ENCODE measurements at regions not wholly inside any gene's neighbourhood (a gene's known extent, or its start where the extent isn't known, plus 50 kb on each side); places are given as distances from the start of the nearest gene placed in this dataset.

DNA sequence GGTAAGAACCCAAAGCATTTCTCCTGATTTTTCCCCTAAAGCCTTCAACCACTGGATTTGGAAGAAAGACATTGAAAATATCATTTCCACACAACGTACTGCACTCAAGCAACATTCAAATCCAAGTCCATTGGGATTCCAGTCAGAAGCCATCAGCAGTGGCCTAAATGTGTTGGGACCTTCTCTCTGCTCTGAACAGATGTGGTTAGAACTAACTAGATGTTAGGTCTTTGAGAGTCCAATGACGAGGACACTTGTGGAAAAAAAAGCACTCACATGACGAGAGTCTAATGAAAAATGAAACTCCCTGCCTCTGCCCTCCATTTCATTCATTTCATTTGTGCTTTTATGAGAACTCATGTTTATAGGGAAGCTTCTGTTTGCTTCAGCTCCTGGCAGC lies 382.3 kb downstream of the SIPA1L2 start:
- Histone ChIP-seq H3K36me3 (ENCODE audit: control insufficient read depth, insufficient read depth, low read length) (no peaks in the 10 kb centered on the region), H3K4me3 (replicated peaks; ENCODE audit: low read depth, low read length) (no peak overlapping the region), H3K27me3 (replicated peaks; ENCODE audit: control insufficient read depth, insufficient read depth, low read length) (no peaks in the 10 kb centered on the region)
- no peak for DNase-seq (ENCODE audit: extremely low read depth, insufficient read length)
- TF ChIP-seq, protein P1, sequence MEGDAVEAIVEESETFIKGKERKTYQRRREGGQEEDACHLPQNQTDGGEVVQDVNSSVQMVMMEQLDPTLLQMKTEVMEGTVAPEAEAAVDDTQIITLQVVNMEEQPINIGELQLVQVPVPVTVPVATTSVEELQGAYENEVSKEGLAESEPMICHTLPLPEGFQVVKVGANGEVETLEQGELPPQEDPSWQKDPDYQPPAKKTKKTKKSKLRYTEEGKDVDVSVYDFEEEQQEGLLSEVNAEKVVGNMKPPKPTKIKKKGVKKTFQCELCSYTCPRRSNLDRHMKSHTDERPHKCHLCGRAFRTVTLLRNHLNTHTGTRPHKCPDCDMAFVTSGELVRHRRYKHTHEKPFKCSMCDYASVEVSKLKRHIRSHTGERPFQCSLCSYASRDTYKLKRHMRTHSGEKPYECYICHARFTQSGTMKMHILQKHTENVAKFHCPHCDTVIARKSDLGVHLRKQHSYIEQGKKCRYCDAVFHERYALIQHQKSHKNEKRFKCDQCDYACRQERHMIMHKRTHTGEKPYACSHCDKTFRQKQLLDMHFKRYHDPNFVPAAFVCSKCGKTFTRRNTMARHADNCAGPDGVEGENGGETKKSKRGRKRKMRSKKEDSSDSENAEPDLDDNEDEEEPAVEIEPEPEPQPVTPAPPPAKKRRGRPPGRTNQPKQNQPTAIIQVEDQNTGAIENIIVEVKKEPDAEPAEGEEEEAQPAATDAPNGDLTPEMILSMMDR (IDR thresholded peaks at IDR 0.05; ENCODE audit: insufficient read depth, low read length, poor library complexity, severe bottlenecking), result no peak

- TF ChIP-seq, protein P1 (IDR thresholded peaks at IDR 0.05; ENCODE audit: insufficient read depth, low read length, poor library complexity, severe bottlenecking), result no peak
These were observed 385.5 kb downstream of the SIPA1L2 start for GRCh38 chr1:232244426-232244825.

DNA sequence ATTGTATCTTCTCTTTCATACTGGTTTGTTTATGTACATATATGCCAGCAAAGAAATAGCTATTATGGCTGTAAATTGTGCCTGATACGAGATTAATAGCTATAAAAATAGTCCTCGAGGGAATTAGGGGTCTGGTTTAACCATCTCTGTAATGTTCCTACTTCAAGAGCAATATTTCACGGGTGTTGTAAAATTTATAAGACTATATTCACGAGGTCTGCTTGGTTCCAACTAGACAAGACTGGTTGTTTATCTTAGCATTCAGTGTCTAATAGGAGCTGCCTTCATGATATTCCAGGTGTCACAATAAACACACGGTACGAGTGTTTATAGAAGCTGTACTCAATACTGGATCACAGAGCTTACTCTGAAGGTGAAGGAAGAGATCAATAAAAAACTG lies 389.9 kb downstream of the SIPA1L2 start:
- H3K4me3 ChIP-seq (replicated peaks; ENCODE audit: low read depth, low read length), result no peak overlapping the region
- no peak for DNase-seq (ENCODE audit: extremely low read depth, insufficient read length)
- TF ChIP-seq, protein P1 (IDR thresholded peaks at IDR 0.05; ENCODE audit: insufficient read depth, low read length, poor library complexity, severe bottlenecking), result no peak
- no peaks in the 10 kb centered on the region for H3K36me3 ChIP-seq (ENCODE audit: control insufficient read depth, insufficient read depth, low read length)
- no peaks in the 10 kb centered on the region for H3K27me3 ChIP-seq (replicated peaks; ENCODE audit: control insufficient read depth, insufficient read depth, low read length)

More at GRCh38 chr1:232244426-232244825, 385.5 kb downstream of the SIPA1L2 start:
- Histone ChIP-seq H3K27me3 (replicated peaks; ENCODE audit: control insufficient read depth, insufficient read depth, low read length) (no peaks in the 10 kb centered on the region), H3K36me3 (ENCODE audit: control insufficient read depth, insufficient read depth, low read length) (no peaks in the 10 kb centered on the region), H3K4me3 (replicated peaks; ENCODE audit: low read depth, low read length) (no peak overlapping the region)
- DNase-seq (ENCODE audit: extremely low read depth, insufficient read length), result no peak

- TF ChIP-seq, protein P1 (IDR thresholded peaks at IDR 0.05; ENCODE audit: insufficient read depth, low read length, poor library complexity, severe bottlenecking), result no peak
- Histone ChIP-seq H3K27me3 (replicated peaks; ENCODE audit: control insufficient read depth, insufficient read depth, low read length) (no peaks in the 10 kb centered on the region), H3K4me3 (replicated peaks; ENCODE audit: low read depth, low read length) (no peak overlapping the region), H3K36me3 (ENCODE audit: control insufficient read depth, insufficient read depth, low read length) (no peaks in the 10 kb centered on the region)
- no peak for DNase-seq (ENCODE audit: extremely low read depth, insufficient read length)
These were observed 390.4 kb downstream of the SIPA1L2 start for GRCh38 chr1:232239522-232239921.

DNA sequence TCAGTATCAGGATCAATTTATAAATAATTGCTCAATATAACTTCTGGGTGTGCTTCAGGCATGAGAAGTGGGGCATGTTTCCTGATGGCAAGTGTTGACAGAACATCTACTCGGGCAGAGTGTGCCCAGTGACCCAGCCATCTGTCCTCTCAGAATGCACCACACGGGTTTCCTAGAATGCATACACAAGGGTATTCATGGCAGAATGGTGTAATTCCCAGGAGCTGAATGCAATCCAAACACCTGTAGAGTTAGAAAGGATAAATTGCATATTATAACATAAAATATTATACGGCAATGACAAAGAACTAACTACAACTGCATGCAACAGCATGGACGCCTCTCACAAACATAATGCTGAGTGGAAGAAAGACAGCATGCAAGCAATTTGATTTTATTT lies 391.9 kb downstream of the SIPA1L2 start:
- TF ChIP-seq, protein P1 (IDR thresholded peaks at IDR 0.05; ENCODE audit: insufficient read depth, low read length, poor library complexity, severe bottlenecking), result no peak
- H3K36me3 ChIP-seq (ENCODE audit: control insufficient read depth, insufficient read depth, low read length), result no peaks in the 10 kb centered on the region
- DNase-seq (ENCODE audit: extremely low read depth, insufficient read length), result no peak
- H3K27me3 ChIP-seq (replicated peaks; ENCODE audit: control insufficient read depth, insufficient read depth, low read length), result no peaks in the 10 kb centered on the region
- no peak overlapping the region for H3K4me3 ChIP-seq (replicated peaks; ENCODE audit: low read depth, low read length)

- no peak overlapping the region for H3K4me3 ChIP-seq (replicated peaks; ENCODE audit: low read depth, low read length)
- no peak for DNase-seq (ENCODE audit: extremely low read depth, insufficient read length)
- H3K36me3 ChIP-seq (ENCODE audit: control insufficient read depth, insufficient read depth, low read length), result no peaks in the 10 kb centered on the region
- H3K27me3 ChIP-seq (replicated peaks; ENCODE audit: control insufficient read depth, insufficient read depth, low read length), result no peaks in the 10 kb centered on the region
- TF ChIP-seq, protein P1 (IDR thresholded peaks at IDR 0.05; ENCODE audit: insufficient read depth, low read length, poor library complexity, severe bottlenecking), result no peak
These were observed 402.6 kb downstream of the SIPA1L2 start for GRCh38 chr1:232227306-232227705.

Measured in GM06990 (cell line).